ENCODE measurements at regions not wholly inside any gene's neighbourhood (a gene's known extent, or its start where the extent isn't known, plus 50 kb on each side); places are given as distances from the start of the nearest gene placed in this dataset.

GRCh38 chr2:78309460-78309859 lies 716.0 kb upstream of the REG3G start:
- TF ChIP-seq CTCF (IDR thresholded peaks at IDR 0.05) (no peak), POLR2AphosphoS5 (IDR thresholded peaks at IDR 0.05) (no peak), EP300 (IDR thresholded peaks at IDR 0.05; ENCODE audit: low read depth) (no peak), POLR2A (IDR thresholded peaks at IDR 0.05) (no peak)

Data from transverse colon (tissue), 4 donors.